Amniotic stem cell (primary cell): ENCODE measurements at regions not wholly inside any gene's neighbourhood (a gene's known extent, or its start where the extent isn't known, plus 50 kb on each side); places are given as distances from the start of the nearest gene placed in this dataset.

Source experiments
- DNase-seq: peaks from one replicate; lab custom pipeline; 2025; lab: John Stamatoyannopoulos, UW

DNA sequence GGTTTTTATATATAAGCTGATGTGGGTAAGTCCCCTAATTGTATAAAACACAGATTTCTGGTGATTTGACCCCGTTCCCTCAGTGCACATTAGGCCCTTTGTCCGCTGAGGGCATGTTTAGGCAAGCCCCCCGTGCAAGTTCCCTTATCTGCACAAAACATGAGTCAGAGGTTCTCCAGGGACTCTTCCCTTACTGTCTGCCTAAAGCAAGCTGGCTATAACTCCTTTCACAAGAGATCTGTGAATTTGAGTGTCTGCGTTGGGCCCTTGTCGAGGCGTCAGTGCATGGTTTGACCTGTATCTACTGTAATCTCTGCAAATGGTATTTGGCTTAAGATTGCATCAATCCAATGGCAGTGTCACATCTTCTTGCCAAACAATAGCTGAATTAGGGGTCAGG lies 712.8 kb downstream of the CDH8 start:
- DNase-seq = no peak

- no peak for DNase-seq
Measured at GRCh38 chr16:61320791-61321190, 715.4 kb downstream of the CDH8 start.

DNA sequence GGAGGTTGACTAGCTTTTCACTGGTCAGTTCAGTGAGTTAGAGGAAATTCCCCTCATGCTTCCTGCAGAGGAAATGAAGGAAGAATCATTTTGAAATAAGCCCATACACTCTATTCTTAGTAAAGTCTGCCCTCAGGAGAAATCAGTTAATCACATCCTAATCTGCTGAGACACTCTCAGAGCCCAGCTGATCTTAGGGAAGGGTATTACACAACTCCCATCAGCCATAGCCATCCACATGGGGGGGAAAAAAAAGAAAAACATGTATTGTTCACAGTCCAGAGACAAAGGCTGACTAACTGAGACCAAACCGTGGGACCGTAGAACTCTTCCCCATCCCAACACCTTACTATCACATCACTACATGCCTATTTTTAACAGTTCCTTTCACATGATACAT lies 722.3 kb downstream of the CDH8 start:
- DNase-seq = no peak

GRCh38 chr16:61309386-61309785 lies 726.9 kb downstream of the CDH8 start:
- DNase-seq = no peak

DNA sequence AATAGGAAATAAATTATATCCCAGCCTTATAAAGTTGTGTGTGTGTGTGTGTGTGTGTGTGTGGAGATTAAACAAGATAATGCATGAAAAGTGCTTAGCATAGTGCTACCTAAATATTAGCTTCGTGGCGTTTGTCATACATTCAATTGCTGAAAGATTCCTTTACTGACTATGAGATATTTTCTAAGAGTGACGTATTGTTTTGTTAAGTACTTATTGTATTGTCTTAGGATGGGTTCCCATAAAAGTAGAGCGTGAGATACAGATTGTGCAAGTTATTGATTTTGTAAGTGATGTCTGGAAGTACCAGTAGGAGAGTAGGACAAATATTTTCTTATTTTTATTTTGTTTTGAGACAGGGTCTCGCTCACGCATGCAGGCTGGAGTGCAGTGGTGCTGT lies 730.0 kb downstream of the CDH8 start:
- no peak for DNase-seq

GRCh38 chr16:61296814-61297213 lies 739.4 kb downstream of the CDH8 start:
- no peak for DNase-seq

GRCh38 chr16:61296305-61296704 lies 739.9 kb downstream of the CDH8 start:
- DNase-seq = no peak

- no peak for DNase-seq
Measured at GRCh38 chr16:61295311-61295710, 740.9 kb downstream of the CDH8 start.

DNA sequence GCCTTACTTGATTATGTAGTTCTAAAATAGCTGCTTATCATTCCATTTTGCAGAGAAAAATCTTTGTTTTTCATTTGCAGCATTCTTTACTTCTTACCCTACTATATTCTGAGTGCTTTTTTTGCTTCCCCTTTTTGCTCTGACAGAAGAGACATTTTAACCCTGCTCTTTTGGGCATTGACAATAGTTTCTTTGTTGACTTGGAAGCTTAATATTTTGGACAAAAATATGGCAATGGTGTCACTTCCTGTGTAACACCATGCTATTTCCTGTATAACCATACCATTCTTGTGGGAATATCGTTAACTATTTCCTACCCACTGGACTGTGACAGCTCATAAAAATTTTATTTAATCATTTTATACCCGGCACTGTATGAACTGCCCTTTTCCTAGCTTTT lies 747.1 kb downstream of the CDH8 start:
- DNase-seq = no peak

- DNase-seq = no peak
Measured at GRCh38 chr16:61277849-61278248, 758.4 kb downstream of the CDH8 start.

DNA sequence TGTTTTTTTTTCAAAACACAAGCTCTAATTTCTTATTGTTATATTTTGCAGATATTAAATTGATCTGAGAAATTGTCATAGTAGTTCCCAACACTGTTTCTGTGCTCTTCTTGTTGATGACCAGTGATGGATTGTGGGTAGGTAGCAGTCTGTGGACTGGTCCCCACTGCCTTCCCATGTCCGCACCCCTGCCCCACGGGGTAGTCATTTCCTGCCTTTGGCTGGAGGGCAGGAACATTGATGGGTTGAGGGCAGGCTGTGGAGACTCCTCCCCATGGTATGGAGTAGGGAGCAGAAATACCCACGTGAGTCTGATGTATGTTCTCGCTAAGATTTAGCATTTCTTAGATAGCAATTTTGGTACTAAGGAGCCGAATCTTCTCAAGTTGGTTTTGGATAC lies 762.0 kb downstream of the CDH8 start:
- DNase-seq = no peak

GRCh38 chr16:61270726-61271125 lies 765.5 kb downstream of the CDH8 start:
- DNase-seq = no peak

DNA sequence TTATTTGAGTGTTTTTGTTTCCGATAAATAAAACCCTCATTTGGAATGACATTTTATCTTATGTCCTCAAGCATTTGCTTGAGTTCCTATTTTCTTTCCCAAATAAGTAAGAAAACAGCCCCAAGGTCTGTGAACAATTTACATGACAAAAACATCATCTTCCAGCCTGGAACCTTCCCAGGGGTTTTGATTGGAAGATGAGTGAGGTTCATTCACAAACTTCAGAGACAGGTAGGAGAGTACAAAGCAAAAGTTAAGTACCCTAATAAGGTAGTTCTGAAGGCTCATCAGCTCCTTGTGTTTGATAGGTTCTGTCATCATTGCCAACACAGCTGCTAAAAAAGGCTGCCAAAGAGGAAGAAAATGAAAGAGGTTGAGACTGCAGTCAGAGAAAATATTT lies 772.8 kb downstream of the CDH8 start:
- no peak for DNase-seq

GRCh38 chr16:61261315-61261714 lies 774.9 kb downstream of the CDH8 start:
- DNase-seq = no peak

- no peak for DNase-seq
Measured at GRCh38 chr16:61246592-61246991, 789.6 kb downstream of the CDH8 start.

GRCh38 chr16:61243954-61244353 lies 792.3 kb downstream of the CDH8 start:
- no peak for DNase-seq

GRCh38 chr16:61237884-61238485 lies 798.3 kb downstream of the CDH8 start:
- DNase-seq = no peak

- no peak for DNase-seq
Measured at GRCh38 chr16:61233713-61234112, 802.5 kb downstream of the CDH8 start.

DNA sequence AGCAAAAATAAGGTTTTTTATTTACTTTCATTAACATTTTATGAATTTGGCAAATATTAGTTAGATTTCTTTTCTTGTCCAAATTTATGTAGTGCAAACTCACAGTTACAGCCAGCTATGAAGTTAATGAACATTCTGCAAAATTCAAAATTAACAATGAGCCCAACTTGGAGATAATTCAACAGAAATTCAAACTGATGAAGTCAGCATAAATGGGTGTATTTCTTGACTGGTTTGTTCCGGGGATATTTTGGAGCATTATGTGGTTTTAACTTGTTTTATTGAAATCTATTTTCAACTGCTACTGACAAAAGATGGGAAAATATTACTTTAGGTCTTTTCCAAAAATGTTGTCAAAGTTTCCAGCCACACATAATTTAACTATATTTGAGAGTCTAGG lies 807.9 kb downstream of the CDH8 start:
- no peak for DNase-seq

DNA sequence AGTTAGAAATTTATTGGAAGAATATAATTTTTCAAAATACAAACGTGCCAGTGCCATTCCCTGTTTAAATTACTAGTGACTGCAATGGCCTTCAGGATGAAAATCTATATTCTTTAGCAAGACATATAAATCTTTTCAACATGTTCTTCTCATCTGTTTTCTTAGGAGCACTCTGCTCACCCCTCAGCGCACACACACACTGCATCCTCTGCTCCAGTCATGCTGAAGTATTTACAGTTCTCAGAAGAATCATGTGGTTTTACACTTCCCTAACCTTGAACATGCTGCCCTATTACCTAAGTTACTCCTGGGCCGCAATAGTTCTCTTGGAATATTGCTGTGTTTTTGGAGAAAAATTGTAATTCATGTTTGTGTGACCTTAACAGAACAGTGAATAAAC lies 820.6 kb downstream of the CDH8 start:
- DNase-seq = no peak

- DNase-seq = no peak
Measured at GRCh38 chr16:61214780-61215179, 821.5 kb downstream of the CDH8 start.

- no peak for DNase-seq
Measured at GRCh38 chr16:61210076-61210475, 826.2 kb downstream of the CDH8 start.

GRCh38 chr16:61195006-61195405 lies 841.2 kb downstream of the CDH8 start:
- no peak for DNase-seq

DNA sequence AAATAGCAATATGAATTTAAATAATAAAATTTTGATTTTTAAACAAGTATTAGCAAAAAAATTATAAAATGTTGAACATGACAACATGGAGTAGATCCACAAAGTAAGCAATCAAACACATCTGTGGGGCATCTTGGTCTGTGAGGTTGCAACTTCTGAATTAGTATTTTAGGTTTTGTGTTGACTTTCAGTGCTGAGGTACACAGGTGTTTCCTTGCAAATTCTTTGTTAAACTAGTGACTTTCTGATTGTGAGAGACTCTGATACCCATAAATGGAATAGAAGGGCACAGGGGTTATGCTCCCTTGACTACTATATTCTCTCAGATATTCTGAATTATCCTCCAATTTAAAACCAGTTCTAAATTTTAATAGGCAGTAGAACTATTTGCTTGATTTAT lies 841.7 kb downstream of the CDH8 start:
- no peak for DNase-seq

DNA sequence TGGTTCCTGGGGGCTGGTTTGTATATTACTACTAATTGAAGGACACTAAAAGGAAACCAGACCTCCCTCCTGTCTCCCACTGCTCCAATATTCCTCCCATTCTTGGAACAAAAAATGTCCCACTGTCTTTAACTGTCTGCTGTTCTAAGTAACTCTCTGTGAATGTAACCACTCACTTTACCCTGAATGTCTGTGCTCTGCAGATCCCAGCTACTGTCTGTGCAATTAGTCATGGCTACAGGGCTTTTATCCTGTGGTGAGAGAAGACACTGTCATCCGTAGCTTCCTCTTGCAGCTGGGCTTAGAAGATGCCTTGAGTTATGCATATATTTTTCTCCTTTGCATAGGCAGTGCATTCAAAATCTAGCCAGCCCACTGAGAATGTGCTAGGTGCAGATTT lies 853.8 kb downstream of the CDH8 start:
- DNase-seq = no peak
